Activated CD8-positive, alpha-beta memory T cell treated with anti-CD3 and anti-CD28 coated beads for 1 hour (primary cell): ENCODE measurements at regions not wholly inside any gene's neighbourhood (a gene's known extent, or its start where the extent isn't known, plus 50 kb on each side); places are given as distances from the start of the nearest gene placed in this dataset.
"Not testable (repeated sequence)": the region's sequence is repeated elsewhere in the genome, so short reads cannot be mapped to it uniquely, and the experiment has no call there.

ENCODE experiments used
- DNase-seq, 2 donors: peaks; one replicate each; pipeline ENCODE4 v3.0.0-alpha.2; 2020; ENCODE audit warnings: low read depth in 1 of 2; ENCODE audit errors: extremely low read depth in 1 of 2

DNA sequence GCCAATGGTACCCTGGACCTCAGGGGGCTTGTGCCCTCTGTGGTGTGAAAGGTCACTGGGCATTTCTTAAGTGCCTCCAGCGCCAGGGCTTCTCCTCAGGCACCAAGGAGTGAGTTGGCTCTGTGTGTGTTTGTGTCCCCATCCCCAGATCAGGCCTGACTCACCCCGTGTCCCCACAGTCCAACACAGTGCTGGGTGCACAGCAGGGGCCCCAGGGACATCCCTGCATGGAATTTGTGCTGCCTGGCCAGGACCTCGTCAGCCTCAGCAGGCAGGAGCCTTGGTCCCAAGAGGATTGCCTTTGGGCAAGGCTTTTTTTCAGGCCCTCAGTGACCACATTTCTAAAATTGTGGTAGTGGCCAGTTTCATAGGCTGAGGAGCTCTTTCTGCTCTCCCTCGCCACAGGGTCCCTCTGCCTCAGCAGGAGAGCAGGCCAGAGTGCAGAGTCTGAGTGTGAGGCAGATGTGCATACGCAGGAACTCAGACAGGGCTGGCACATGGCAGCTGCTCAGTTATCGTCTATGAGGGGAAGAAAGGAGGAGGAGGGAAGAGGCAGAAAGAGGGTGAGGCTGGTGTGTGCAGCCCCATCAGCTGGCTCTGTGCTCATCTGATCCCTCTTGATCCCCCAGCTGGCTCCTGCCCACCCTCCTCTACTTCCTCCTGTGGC is 215.6 kb downstream of the RPLP1 start:
- no peak for DNase-seq

DNA sequence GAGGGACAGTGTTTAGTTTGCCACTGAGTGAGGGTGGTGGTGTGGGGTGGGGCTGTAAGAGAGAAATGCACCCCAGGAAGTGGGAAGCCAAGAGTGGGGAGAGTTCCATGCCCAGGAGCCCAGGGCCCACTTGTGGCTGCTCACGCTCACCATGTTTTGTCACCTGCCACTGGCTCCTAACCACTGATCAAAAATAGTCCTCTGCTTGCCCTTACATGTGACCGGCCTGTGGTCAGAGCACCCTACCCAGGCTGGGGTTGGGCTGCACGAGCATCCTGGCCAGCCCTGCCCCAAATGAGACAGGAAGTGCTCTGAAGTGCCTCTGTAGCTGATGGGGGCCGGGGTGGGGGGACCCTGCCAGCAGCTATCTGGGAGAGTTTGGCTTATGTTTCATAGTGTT is 216.3 kb downstream of the RPLP1 start:
- peak in 1 of 2 donors; percentile 22 for DNase-seq

DNA sequence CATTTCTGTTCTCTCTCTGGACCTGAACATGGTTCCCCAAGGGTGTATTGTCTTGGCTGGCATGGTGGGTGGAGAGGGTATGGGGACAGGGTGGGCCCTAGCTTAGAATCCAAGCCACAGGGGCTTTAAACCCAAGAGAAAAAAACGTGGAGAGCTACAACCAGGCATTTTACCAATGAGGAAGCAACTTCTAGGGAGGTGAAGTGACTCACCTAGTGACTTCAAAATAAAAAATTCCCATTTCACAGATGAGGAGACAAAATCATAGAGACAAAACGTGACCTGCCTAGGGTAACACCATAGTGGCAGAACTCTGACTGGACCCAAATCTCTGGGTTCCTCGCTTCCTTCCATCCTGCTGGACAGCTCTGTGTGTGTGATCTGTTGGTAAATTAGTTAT is 216.8 kb downstream of the RPLP1 start:
- no peak for DNase-seq

GRCh38 chr15:69673291-69673881 is 220.8 kb downstream of the RPLP1 start:
- no peak for DNase-seq

- DNase-seq, result no peak
Measured at GRCh38 chr15:69675731-69676130, 223.1 kb downstream of the RPLP1 start.

DNA sequence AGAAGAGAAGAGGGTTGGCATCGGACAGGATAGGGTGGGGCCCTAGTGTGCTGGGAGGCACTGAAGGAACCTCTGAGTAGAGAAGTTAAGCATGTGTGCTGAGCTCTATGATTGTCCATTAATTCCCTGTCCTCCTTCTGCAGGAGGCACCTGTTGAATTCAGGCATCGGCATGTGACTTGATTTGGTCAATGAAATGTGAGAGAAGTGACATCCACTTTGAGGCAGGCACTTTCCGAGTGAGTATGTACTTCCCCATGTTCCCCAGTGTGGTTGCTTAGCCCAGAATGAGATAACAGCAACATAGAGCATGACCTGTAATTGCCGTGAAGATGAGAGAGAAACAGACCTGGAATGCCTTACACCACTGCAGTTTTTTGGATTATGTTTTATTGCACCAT is 224.8 kb downstream of the RPLP1 start:
- DNase-seq, result no peak

DNA sequence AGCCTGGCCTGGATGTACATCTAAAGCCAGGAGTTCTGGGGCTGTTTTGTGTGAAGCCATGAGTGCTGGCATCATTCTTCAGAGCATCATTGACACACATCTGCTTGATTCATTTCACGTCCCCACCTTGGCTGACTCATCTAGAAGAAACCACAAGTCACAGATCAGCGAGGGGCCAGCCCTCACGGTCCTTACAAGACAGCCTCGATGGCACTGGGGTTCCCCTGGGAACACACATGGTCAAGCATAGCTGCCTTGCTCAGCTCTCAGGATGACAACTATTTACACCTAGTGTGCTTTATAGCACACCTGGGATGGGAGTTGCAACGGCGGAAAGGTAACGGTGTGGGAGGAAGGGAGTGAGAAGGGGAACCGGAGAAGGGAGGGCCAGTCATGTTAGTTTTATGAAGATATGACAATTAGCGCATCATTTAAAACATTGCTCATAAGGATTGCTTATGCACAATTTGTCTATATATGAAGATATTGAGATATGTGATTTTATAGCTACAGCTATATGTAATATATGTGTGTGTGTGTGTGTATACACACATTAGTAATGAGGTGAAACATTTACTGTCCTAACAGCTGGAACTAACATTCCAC is 227.1 kb downstream of the RPLP1 start:
- no peak for DNase-seq

- DNase-seq, result not testable (repeated sequence)
Measured at GRCh38 chr15:69684823-69685222, 232.2 kb downstream of the RPLP1 start.

- DNase-seq, result no peak
Measured at GRCh38 chr15:69685512-69686452, 233.2 kb downstream of the RPLP1 start.

DNA sequence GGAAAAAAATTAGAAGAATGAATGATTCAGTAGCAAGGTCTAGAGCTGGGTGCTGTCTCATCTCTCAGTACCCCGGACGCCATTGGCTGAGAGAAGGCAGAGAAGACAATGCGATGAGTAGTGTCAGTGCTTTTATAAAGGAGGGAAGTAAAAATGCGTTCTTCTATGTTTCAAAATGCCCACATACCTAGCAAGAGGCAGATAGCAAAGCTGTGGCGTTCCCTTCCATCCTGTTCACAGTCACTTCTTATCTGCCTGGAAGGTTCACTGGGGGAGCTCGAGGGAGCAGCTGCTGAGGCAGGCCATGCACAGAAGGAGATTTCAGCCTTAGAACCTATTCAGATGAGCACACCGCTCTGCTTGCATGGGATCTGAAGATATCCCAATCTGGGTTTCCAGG is 234.0 kb downstream of the RPLP1 start:
- DNase-seq, result no peak

DNA sequence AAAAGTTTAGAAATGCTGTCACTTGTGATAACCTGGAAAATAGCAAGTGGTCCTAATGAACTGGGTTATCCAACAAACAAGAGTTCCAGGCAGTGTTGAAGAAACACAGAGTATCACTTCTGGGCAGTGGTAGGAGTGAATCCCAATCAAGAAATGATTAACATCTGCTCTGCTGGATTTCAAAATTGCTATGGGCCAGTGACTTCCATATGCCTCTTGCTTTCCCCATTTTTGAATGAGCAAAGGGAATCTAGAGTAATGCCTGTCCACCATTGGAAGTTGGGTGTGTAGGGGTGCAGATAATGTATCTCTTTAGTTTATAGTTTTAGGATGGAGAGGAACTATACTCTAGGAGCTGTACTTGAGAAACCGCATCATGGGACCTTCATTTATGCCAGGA is 236.5 kb downstream of the RPLP1 start:
- no peak for DNase-seq

DNA sequence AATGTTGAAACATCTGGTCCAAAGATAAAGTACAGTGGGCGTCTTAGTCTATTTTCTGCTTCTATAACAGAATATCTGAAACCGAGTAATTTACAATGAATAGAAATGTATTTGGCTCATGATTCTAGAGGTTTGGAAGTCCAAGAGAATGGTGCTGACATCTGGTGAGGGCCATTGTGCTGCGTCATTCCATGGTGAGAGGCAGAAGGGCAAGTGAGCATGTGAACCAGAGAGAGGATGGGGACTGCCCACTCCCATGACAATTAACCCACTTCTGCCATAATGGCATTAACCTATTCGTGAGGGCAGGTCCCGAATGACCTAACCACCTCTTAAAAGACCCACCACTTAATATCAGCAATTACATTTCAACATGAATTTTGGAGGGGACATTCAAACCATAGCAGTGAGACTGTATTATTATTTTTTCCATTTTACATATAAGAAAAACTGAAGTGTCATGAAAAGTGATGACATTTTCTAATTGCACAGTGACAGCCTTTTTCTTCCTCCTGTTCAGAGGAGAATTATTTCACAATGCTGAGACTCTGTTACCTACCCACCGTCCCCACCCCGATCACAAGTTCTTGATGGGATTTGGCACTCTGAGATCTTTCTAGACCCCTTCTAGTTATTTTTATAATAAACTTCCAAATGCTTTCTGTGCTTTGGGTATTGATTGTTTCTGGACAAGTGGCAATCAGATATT is 238.8 kb downstream of the RPLP1 start:
- DNase-seq, result no peak

DNA sequence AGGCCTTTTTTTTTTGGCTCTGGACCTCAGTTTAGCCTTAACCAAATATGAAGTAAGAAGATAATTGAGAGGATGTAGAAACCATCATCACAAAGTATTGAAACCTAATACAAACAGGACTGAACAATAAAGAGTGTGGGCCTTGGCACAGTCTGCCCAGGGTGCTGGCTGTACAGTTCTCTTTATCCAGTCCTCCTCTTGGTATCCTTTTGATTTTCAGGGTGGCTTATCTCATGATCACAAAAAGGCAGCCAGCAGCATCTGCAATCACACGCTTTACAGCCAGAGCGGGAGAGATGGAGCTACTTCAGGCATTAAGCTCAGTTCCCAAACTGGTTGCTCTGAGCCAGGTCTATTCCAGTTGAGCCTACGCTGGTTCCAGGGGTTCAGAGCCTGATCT is 239.7 kb downstream of the RPLP1 start:
- no peak for DNase-seq

DNA sequence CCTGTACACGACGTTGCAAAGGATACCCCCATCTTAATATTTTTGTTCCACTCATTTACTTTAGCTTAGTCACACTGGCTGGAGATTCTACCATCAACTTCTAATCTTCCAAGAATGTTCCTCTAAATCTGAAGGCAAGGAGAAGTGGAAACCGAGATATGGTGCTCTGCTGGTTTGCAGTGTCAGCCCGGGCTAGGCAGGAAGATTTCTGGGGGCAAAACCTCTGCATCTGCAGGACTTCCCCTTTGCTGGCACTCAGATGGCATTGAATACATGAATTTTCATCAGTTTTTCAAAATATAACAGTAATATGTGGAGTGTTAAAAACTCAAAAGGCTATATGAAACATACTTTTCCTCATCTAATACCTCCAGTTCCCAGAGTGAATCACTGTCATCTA is 240.4 kb downstream of the RPLP1 start:
- DNase-seq, result no peak

GRCh38 chr15:69696946-69697345 is 244.3 kb downstream of the RPLP1 start:
- DNase-seq, result no peak

DNA sequence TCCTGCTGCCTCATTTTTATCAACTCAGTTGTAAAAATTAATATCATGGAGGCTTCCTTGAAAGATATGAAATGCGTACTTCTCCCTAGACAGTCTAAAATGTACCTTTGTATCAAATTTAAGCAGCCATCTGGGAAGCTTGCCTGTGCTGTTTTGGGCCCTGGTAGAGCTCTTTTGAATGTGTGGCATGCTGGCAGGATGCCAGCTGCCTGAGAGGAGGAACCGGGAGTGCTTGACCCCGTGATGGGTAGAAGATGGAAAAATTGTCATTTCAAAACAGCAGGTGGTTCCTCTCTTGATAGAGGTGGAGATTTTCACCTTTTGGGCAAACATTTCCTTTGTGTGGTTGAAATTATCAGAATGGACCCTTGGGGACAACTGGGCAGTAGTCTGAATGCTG is 245.3 kb downstream of the RPLP1 start:
- no peak for DNase-seq

DNA sequence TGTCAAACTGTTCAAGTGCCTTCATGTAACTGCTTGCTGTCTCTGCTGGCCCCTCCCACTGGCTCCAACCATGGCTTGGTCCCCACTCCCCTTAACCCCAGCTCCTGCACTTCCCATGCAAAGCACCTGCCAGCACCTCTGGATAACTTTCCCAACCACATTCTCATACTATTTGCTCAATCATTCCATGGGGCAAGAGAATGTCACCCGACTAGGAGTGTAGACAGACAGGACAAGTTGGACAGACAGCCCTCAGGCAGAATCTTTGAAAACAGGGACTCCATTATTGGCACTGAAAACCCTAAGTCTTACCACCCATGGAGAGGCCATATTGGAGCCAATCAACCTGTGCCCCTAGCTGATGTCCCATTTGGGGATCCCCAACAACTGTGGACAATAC is 246.5 kb downstream of the RPLP1 start:
- DNase-seq, result no peak

DNA sequence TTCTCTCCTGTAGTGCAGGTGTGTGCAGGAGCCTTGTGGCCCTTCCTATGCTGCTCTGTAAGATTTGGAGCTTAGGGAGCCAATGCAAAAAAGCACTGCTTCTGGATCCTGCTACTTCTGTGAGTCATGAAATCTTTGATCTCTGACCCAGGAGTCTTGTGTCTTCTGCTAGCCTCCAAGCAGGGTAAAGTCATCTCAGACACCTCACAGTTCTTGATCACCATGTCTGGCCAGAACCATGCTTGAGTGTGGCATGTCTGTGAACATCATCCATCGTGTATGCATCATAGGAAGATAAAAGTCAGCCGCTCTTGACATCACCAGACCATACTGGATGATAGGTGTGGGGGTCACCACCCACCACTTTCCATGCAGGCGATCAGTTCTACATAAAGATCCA is 247.8 kb downstream of the RPLP1 start:
- no peak for DNase-seq

GRCh38 chr15:69701198-69701597 is 248.6 kb downstream of the RPLP1 start:
- DNase-seq, result no peak

DNA sequence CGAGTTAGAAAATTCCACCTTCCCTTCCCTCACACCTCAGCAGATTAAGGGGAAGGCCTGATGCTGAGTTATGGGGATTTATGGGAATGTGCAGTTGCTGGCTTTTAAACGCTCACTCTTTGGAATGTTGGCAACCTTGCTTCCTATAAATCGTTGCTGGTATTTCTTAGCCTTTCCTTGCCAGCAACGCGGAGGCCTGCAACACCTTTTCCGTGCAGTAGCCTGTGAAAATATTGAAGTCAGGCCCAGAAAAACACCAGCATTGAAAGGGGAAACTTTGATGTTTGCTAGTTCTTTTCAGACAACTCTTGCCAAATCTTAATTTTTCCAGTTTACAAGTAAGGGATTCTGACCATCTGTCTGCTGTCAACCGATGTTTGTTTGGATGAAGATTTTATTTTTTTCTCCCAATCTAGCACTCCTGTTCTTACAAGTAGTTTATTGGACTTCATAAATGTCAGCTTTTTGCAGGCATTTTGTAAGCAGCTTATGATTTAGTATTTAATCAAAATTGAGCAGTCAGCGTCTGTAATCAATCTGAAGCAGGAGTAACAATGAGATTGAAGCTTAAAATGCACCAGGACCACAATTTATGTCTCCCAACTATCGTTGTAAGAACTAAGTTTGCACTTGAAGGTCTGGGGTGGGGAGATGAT is 251.0 kb downstream of the RPLP1 start:
- no peak for DNase-seq
